Skeletal muscle satellite cell (primary cell): ENCODE measurements at regions not wholly inside any gene's neighbourhood (a gene's known extent, or its start where the extent isn't known, plus 50 kb on each side); places are given as distances from the start of the nearest gene placed in this dataset.

Experiments used
- H3K27me3 ChIP-seq: 2 replicates; pipeline ENCODE4 v1.7.0; 2013; ENCODE audit warnings: low read length; ENCODE audit not compliant: control insufficient read depth, insufficient read depth
- H3K36me3 ChIP-seq: 2 replicates; pipeline ENCODE4 v1.7.0; 2013; ENCODE audit warnings: mild to moderate bottlenecking, control low read depth, low read length; ENCODE audit not compliant: insufficient read depth
- H3K4me1 ChIP-seq: 2 replicates; pipeline ENCODE4 v1.7.0; 2013; ENCODE audit warnings: low read length; ENCODE audit not compliant: control insufficient read depth, insufficient read depth
- H3K4me2 ChIP-seq: 2 replicates; pipeline ENCODE4 v1.7.0; 2013; ENCODE audit warnings: mild to moderate bottlenecking, low read length
- H3K4me3 ChIP-seq: 2 replicates; pipeline ENCODE4 v1.7.0; 2013; ENCODE audit warnings: low read length
- H3K9ac ChIP-seq: 2 replicates; pipeline ENCODE4 v1.7.0; 2013; ENCODE audit warnings: mild to moderate bottlenecking, low read depth, low read length, moderate library complexity
- H3K9me3 ChIP-seq: replicated peaks from 2 replicates; pipeline ENCODE4 v1.7.0; 2013; ENCODE audit warnings: mild to moderate bottlenecking, control low read depth, low read length

DNA sequence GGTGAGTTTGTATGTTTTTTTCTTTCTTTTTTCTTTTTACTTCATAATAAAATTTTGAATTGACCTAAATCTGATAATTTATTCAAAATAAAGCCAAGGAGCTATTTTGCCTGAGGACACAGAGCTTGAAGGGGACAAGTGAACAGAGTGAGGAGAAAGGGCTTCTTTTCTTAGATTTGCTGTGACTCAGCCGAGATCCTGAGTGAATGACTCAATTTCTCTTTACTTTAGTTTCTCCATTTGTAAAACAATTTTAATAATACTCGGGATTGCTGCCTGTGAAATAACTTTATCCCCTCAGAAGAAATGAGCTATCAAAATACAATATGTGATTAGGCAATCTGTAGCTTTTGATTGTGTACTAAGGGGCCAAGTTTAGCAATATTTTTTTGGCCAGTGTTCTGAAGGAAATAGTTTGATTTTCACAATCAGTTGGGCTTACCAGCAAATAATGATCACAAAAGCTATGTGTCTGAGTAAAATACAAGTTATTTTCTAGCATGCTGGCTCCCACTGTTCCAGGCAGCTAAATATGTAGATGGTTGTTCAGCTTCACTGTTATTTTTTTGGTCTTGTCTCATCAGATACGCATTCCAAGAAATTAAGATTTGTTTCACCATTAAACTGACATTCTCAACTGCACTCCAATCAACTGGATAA lies 437.5 kb downstream of the FGF9 start:
- Histone ChIP-seq H3K9me3 (no peaks in the 10 kb centered on the region), H3K36me3 (no peaks in the 10 kb centered on the region), H3K27me3 (no peaks in the 10 kb centered on the region), H3K9ac (no peak overlapping the region), H3K4me1 (no peaks in the 10 kb centered on the region), H3K4me2 (no peak overlapping the region), H3K4me3 (no peak overlapping the region)

DNA sequence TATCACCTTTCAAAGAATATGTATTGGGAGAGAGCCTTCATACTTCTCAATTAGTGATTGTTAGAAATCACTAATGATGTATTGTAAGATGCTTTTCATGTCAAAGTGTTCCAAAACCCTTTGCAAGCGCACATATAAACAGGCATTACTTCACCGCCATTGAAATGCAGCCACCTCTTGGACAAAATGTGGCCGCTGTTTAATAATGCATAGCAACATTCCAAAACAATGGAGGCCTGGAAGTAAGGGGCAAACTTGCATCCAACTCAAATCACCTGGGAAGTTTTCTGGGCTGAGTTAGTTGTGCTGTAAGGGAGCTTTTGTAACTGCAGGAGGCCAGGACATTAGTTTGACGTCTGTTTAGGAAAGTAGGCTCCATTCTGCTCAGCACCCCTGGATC lies 438.1 kb downstream of the FGF9 start:
- no peaks in the 10 kb centered on the region for H3K36me3 ChIP-seq
- no peaks in the 10 kb centered on the region for H3K4me1 ChIP-seq
- H3K9me3 ChIP-seq: no peaks in the 10 kb centered on the region
- no peak overlapping the region for H3K4me3 ChIP-seq
- no peaks in the 10 kb centered on the region for H3K27me3 ChIP-seq
- no peak overlapping the region for H3K9ac ChIP-seq
- H3K4me2 ChIP-seq: no peak overlapping the region

DNA sequence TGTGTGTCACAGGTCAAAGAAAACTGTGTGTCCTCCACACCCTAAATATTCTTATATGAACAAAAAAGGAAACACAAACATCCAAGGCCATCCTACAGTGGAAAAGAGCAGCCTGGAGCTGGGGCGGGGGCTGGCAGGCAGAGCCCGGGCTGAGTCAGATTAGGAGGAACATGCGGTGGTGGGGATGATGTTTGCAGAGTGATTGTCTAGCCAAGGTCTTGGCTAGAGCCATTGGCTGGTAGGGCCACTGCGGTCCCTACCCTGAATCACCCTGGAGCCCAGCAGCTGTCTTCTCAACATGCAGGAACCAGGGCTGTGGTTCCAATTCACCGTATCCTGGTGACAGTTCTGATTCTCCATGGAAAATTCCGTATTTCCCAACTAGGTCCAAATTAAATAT lies 439.5 kb downstream of the FGF9 start:
- H3K4me3 ChIP-seq: no peak overlapping the region
- H3K4me1 ChIP-seq: no peaks in the 10 kb centered on the region
- H3K4me2 ChIP-seq: no peak overlapping the region
- H3K9me3 ChIP-seq: no peaks in the 10 kb centered on the region
- no peak overlapping the region for H3K9ac ChIP-seq
- H3K27me3 ChIP-seq: no peaks in the 10 kb centered on the region
- H3K36me3 ChIP-seq: no peaks in the 10 kb centered on the region

DNA sequence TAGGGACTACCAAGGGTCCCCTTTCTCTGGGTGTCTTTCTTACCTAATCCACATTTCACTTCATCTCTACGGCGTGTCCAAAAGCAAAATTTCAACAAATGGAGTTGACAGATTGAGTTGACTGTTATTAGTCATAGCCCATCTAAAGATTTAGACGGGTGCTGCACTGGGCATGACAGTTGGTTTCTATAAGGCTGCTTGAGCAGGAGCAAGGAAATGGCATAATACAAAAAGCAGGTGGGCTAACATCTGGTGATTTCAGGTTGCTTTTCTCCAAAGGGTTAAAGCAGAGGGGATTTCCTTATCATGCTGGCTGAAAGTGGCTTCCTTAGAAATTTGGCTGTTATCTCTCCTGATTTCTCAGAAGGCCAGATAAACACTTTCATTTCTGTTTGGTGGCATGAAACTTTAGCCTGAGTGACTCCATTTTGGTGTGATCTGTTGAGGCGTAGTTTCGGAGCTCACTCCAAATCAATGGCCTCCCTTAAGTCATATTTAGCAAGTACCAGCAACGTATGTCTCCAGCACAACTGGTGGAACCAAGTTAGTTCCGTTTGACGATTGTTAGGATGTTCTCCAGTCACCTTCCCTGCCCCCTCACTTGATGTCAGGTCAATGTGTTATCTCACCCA lies 440.4 kb downstream of the FGF9 start:
- H3K36me3 ChIP-seq: no peaks in the 10 kb centered on the region
- H3K4me2 ChIP-seq: no peak overlapping the region
- H3K9me3 ChIP-seq: no peaks in the 10 kb centered on the region
- no peaks in the 10 kb centered on the region for H3K4me1 ChIP-seq
- H3K27me3 ChIP-seq: no peaks in the 10 kb centered on the region
- no peak overlapping the region for H3K4me3 ChIP-seq
- no peak overlapping the region for H3K9ac ChIP-seq

DNA sequence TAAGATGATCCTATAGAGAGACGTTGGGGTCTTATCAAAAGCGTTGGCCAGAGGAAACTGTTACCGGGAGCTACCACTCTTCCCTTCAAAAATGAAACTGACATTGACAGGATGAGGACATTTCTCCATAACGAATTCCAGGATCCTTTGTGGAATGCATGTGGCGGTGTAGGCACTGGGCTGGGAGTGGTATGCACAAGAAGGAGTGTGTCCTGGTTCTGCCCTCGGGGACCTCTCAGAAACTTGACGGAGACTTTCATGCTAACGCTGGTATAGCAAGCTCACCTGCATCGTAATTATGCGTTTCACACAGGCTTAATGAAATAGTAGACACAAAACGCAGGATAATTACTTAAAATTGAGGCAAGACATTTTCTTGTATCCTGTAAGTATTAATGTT lies 441.1 kb downstream of the FGF9 start:
- no peaks in the 10 kb centered on the region for H3K36me3 ChIP-seq
- no peaks in the 10 kb centered on the region for H3K27me3 ChIP-seq
- no peak overlapping the region for H3K4me2 ChIP-seq
- H3K9me3 ChIP-seq: no peaks in the 10 kb centered on the region
- H3K4me3 ChIP-seq: no peak overlapping the region
- no peaks in the 10 kb centered on the region for H3K4me1 ChIP-seq
- no peak overlapping the region for H3K9ac ChIP-seq

DNA sequence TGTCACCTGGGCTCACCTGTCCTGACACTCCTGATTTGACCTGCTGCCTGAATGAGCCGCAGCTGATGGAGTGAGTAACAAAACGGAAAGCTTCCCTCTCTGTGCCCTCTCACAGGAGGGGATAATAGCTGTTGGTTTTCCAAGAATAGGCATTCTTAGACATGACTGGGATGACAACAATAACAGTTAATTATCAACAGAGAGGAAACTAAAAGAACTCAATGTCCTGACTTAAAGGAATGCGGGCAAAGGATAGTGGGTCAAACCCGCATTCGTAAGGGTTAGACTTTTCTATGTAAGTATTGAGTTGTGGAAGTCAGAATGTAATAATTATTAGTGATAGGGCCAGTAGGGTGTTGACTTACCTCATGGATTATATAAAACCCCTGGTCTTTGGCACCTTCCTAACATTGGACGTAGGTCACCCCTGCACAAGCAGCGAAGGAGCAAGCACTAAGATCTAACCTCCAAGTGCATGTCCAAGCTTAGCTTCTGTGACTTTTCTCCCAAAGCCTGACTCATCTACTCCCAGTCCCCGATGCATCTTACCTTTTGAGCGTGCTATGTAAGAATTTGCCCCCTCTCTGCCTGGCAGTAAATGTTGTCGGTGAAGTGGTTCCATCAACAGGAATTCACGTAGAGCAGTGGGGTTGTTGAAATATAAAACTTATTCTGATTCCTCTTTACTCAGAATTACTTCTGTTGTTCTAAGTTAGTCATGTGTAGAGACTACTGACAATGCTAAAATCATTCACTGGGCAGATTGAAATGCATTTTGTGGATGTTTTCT lies 442.3 kb downstream of the FGF9 start:
- Histone ChIP-seq H3K4me2 (no peak overlapping the region), H3K9me3 (no peaks in the 10 kb centered on the region), H3K9ac (no peak overlapping the region), H3K27me3 (no peaks in the 10 kb centered on the region), H3K36me3 (no peaks in the 10 kb centered on the region), H3K4me3 (no peak overlapping the region), H3K4me1 (no peaks in the 10 kb centered on the region)

DNA sequence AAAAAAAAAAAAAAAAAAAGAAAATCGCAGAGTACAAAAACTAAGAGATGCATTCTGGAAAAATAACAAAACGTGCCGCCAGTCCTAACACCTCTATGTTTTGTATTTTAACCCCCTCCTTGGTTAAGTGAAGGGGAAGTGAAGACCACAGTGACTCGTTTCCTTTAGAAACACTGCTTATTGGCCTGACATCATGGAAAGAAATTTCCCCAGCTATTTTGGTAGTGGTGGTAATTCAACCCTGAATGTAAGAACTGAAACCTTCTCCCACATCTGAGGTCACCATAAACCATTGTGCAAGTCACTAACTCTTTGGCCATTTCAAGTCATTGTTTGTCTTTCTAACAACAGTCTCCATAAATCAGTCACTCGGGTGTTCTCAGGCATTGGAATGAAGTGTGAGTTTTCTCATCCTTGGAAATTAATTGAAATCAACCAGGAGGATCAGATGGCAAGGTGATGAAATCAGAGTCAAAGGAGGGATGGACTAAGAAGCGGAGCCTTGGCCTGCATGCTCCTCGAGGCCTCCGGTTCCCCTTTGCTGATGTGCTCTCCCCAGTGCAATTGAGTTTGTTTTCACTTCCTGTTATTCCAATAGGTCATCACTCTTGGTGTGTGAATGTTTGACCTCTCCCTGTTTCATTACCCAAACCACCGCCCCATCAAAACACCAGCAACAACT lies 443.9 kb downstream of the FGF9 start:
- Histone ChIP-seq H3K4me1 (no peaks in the 10 kb centered on the region), H3K9me3 (no peaks in the 10 kb centered on the region), H3K27me3 (no peaks in the 10 kb centered on the region), H3K4me3 (no peak overlapping the region), H3K9ac (no peak overlapping the region), H3K36me3 (no peaks in the 10 kb centered on the region), H3K4me2 (no peak overlapping the region)

DNA sequence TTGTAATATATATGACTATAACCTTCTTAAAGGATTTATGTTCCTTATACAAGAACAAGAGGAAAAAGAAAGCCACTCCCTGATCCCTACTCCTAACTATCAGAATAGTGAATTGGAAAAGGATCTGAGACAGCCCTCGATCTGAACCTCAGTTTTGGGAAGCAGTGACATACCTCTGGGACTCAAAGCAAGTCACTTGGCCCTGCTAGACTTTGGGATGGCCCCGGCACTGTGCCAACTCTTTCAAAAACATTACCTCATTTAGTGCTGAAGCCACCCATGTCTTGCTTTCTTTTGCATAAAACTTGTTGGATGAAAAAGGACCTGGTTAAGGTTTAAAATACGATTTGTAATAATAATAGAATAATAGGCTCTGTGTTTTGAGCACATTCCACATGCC lies 447.3 kb downstream of the FGF9 start:
- Histone ChIP-seq H3K4me3 (no peak overlapping the region), H3K36me3 (no peaks in the 10 kb centered on the region), H3K27me3 (no peaks in the 10 kb centered on the region), H3K4me1 (no peaks in the 10 kb centered on the region), H3K9ac (no peak overlapping the region), H3K9me3 (no peaks in the 10 kb centered on the region), H3K4me2 (no peak overlapping the region)

DNA sequence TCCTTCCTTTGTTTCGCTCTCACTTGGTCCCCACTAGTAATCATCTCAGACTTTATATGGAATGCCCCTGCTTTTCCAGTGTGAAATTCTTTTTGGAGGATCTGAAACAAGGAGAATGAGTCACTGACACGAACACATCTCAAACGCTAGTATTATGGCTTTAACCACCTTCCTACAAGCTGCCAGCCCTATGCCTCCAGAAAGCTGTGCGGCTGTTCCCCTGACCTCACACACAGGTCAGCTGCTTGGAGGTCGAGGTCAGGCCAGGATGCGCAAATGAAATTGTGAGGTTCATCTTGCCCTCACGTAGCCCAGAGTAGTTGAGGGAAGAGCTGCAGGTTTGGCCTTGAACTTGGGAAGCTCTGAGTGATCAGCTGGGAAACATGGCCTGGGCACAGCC lies 449.8 kb downstream of the FGF9 start:
- Histone ChIP-seq H3K4me2 (no peak overlapping the region), H3K4me3 (no peak overlapping the region), H3K4me1 (no peaks in the 10 kb centered on the region), H3K9ac (no peak overlapping the region), H3K9me3 (no peaks in the 10 kb centered on the region), H3K36me3 (no peaks in the 10 kb centered on the region), H3K27me3 (no peaks in the 10 kb centered on the region)

GRCh38 chr13:22121146-22121739 lies 450.4 kb downstream of the FGF9 start:
- Histone ChIP-seq H3K4me3 (no peak overlapping the region), H3K36me3 (no peaks in the 10 kb centered on the region), H3K4me2 (no peak overlapping the region), H3K9ac (no peak overlapping the region), H3K27me3 (no peaks in the 10 kb centered on the region), H3K9me3 (no peaks in the 10 kb centered on the region), H3K4me1 (no peaks in the 10 kb centered on the region)

DNA sequence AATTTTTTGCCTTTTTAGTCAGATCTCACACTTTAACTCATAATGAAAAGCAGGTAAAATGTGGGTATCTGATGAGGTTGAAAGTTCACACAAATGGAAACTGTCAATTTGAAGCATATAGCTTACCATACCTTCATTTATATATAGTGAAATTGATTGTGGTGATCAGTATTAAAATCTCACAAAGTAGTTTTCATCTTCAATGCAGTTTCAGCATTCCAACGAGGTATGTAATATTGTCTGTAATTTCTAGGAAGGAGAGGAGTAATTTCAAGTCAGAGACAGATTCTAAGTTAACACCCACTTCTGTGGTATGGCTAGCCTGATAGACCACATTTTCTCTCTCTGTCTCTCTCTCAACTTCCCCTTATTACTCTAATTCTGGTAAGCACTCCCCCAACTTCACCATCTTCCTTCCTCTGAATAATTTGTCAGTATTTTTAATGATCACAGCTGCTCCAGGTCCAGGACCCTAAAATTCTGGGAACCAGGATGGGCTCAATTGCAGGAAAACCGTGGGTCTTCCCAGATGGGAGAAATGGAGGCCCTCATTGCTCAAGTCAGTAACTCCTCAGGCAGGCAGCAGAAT lies 455.7 kb downstream of the FGF9 start:
- no peak overlapping the region for H3K9ac ChIP-seq
- H3K36me3 ChIP-seq: no peaks in the 10 kb centered on the region
- H3K4me3 ChIP-seq: no peak overlapping the region
- no peaks in the 10 kb centered on the region for H3K9me3 ChIP-seq
- H3K4me2 ChIP-seq: no peak overlapping the region
- H3K4me1 ChIP-seq: no peaks in the 10 kb centered on the region
- no peaks in the 10 kb centered on the region for H3K27me3 ChIP-seq
